GM19035 (cell line): ENCODE measurements at regions not wholly inside any gene's neighbourhood (a gene's known extent, or its start where the extent isn't known, plus 50 kb on each side); places are given as distances from the start of the nearest gene placed in this dataset.

ENCODE experiments used
- ATAC-seq: cut with Tn5 transposase; IDR thresholded peaks from one replicate; pipeline ENCODE4 v1.9.1; 2021; ENCODE audit not compliant: unreplicated experiment

DNA sequence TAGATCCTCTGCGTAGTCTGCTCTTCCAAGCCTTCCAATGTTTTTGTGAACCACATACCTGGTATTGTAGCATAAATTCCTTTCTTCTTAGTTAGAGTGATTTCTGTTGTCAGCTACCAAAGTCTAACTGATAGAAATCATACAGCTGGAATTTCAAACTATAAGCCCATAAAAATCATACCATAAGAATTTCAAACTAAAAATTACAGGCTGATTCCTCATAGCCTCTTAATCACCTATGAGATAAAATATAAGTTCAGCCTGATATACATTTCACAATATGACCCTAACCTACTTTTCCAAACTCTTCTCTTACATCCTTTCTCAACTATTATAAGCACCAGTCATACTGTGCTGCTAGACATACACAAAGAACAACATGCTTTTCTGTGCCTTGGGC lies 64.8 kb downstream of the PTHLH start:
- ATAC-seq, result no peak

DNA sequence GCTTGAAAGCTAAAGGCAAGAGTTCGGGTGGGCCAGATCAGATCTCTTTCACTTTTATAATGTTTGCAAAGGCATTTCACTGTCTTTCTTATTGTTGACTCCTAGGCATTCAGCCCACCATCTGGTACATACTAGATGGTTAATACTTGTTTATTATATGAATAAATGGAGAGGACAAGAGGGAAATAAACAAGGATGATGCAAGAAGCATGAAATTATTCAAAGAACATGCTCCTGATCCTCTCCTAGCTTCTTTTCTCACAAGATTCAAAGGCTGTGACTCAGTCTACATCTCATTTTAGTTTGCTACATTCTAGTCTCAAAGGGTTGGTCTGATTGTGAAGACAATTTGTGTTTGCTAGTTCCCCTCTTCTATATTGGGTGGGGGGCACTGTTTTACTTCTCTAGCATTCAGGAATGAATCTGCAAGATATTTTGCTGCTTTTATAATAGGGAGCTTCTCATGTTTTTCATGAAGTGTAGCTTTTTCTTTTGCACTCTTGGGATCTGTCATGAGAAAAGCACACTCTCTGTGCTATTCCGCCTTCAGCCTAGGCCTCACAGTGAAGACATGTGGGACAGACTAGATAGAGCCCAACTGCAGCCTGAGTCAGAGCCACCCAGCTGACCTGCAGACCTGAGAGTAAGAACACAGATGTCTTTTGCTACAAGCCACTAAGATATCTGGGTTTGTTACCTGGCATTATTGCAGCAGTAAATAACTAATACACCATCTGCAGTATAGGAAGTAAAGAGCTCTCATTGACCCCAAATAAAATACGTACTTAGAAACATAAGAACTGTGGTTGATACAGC lies 65.7 kb downstream of the PTHLH start:
- no peak for ATAC-seq

DNA sequence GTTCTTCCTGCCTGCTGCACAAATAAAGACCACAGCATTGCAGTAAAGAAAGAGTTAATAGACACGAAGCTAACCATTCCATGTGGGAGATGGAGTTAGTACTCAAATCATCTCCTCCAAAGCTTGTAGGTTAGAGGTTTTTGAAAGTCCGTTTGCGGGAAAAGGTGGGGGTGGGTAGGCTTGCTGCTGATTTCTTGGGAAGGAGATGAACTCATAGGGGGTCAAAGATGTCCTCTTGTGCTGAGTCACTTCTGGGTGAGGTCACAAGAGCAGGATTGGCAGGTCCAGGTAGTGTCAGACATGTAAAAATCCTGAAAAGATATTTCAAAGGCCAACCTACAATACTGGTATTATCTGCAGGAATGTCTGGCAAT lies 66.4 kb downstream of the PTHLH start:
- no peak for ATAC-seq

DNA sequence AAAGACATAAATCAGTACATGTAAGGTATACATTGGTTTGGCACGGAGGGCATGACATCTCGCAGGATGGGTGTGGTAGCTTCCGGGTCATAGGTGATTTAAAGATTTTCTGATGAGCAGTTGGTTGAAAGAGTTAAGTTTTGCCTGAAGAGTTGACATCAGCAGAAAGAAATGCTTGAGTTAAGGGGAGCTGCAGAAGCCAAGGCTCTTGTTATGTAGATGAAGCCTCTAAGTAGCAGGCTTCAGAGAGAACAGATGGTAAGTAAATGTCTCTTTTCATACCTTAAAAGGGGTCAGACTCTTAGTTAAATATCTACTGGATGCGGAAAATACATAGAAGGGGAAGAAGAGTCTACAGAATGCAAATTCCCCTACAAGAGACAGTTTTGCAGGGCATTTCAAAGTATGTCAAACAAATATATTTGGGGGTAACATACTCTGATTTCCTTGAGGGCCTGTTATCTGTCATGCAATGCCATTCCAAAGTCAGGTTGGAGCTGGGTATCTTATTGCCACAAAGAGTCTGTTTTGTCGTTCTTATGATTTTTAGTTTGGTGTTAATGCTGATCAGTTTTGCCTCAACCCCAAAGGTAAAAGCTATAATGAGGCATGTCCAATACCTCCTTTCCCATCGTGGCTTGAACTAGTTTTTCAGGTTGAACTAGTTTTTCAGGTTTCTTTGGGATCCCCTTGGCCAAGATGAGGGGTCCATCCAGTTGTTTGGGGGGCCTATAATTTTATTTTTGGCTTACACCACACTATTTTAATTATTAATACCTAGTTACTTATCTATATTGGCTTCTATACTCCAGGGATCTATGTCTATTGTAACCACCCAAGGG lies 67.0 kb downstream of the PTHLH start:
- ATAC-seq, result no peak

DNA sequence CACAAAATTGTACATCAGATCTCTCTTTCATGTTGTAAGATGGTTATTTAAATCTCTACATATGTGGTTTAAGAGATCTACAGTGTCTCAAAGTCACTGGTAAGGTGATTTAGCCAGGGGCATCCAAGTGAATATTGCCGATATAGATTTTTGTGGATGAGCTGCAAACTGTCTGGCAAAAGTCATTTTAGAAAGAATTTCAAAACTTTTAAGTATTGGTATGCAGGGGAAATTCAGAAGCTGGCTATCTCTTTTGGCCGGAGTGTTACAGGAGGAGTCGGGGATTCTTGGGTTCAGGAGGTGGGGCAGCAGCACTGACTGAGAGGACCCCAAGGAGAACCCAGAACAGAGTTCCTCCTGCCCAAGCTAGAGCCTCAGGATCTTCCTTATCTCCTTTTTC lies 69.9 kb downstream of the PTHLH start:
- ATAC-seq, result no peak

DNA sequence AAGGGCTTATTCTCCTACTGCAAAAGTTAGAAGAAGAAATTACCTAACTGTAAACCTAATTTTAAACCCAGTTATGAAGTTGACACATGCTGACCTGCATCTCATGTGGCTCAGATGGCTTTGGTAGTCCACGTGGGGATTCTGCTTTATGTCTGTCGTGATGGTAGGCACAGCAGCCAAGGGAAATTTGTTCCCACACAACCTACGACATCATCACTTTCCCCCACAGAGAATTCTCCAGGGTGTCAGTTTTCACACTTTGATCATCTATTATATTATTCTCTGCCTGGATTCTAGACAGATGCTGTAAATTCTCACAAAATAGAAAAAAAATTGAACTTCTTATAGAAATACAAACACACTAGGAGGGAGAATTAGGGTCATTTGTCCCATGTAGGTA lies 70.6 kb downstream of the PTHLH start:
- no peak for ATAC-seq

DNA sequence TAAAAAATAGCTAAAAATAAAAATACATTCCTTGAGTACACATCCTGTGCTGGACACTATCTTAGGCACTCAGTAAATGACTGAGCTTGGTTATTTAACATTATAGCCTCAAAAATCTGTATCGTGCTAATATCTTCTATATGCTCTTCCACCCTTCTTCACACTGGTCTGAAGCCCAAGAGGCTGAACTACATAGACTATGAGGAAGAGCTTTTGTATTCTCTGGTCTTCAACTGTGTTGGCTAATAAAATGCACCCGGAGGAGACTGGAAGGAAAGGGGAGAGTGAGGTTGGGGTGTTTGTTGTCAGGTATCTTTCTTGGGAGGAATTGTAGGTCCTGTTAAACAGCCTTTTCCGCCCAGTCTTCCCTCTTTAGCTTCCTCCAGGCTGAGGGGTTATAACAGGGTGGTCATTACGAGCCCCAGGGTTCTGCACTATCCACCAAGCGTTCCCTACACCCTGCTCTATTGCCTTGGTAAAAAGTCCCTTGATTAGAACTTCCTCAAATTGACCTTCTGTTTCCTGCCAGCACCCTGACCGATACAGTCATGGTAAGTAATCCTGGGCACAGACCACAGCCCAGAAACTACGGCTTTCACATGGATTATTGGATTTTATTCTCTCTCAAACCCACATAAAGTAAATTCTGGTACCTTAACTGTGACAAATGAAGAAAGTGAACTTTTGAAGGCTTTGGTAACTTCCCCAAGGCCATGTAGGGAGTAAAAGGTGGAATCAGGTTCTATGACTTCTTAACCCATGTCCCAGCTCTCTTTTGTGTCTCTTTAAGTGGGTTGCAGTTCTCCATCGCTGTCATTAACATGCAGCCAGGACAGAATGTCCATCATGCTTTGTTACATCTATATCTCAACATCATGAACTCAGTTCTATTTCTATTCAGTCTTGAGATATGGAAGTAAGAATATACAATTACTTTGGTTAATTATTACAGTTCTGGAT lies 71.3 kb downstream of the PTHLH start:
- ATAC-seq, result no peak

DNA sequence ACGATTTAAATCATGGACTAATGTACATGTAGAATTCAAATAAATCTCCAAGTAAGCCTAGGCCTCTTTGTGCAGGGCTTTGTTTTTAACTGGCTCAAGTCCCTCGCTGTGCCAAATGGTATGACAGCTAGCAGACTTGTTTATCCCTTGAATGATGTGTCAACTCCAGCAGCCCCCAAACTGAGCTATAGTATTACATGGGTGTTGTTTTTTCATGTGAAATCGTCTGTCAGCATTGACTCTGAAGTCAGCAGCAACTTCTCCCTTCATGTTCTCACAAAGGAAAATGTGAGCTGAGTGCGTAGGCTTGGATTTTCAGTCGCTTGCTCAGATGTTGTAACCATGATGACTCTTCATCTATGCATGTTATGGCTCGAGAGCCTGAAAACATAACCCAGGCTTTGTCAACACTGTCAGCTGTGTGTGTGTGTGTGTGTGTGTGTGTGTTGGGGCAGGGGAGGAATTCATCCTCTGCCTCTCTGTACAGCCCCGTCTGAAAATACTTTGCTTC lies 73.3 kb downstream of the PTHLH start:
- ATAC-seq, result no peak

DNA sequence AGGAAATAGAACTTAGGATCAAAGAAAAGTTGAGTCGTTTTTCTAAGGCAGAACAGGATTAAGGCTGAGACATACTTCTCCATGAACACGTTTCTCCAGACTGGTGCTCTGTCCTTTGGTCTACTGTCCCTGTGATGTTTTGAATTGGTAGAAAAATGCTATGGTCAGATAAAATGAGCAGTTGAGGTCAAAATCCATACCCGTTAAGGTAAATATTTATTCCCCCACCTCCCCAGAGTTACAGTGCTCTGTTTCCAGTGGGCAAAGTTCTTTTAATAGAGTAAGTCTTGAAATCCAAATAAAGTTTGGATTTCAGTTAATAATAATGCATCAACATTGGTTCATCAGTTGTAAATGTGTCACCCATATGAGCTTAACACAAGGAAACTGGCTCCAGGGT lies 74.5 kb downstream of the PTHLH start:
- no peak for ATAC-seq

DNA sequence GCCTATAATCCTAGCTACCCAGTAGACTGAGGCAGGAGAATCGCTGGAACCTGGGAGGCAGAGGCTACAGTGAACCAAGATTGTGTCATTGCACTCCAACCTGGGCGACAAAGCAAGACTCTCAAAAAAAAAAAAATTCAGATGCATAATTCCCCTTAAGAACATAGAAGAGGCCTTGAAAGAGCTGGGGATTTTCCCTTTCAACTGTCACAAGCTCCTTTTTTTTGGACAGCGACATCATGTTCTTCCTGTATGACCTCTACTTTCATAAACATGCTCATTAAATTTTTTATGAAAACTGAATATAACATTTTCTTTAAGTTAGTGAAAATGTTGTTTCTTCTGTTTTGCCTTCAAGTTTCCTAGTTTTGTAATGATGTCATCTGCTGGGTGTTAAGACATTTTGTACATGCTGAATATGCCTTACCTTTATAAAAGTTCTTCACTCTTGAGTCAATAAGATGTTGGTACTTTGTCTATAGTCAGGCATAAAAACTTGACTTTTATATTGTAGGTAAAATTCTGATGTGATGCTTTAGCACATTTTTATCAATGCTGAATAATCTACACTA lies 76.0 kb downstream of the PTHLH start:
- no peak for ATAC-seq

DNA sequence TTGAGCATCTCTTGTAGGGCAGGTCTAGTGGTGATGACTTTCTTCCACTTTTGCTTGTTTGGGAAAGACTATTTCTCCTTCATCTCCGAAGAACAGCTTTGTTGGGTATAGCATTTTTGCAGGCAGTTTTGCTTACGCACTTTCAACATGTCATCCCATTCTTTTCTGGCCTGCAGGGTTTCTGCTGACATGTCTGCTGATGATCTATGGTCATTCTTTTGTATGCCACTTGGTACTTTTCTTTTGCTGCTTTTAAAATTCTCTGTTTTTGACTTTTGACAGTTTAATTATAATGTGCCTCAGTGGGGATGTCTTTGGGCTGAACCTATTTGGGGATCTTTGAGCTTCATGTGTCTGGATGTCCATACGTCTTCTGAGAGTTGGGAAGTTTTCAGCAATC lies 78.2 kb downstream of the PTHLH start:
- ATAC-seq, result no peak

DNA sequence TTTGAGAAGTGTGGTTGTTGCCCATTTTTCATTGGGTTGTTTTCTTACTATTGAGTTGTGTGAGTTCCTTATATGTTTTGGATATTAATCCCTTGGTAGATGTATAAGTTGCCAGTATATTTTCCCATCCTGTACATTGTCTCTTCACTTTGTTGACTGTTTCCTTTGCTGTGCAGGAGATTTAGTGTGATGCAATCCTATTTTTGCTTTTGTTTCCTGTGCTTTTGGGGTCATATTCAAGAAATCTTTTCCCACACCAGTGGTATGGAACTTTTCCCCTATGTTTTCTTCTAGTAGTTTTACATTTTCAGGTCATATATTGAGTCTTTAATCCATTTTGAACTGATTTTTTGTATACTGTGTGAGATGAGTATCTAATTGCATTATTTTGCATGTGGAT lies 92.8 kb downstream of the PTHLH start:
- no peak for ATAC-seq

DNA sequence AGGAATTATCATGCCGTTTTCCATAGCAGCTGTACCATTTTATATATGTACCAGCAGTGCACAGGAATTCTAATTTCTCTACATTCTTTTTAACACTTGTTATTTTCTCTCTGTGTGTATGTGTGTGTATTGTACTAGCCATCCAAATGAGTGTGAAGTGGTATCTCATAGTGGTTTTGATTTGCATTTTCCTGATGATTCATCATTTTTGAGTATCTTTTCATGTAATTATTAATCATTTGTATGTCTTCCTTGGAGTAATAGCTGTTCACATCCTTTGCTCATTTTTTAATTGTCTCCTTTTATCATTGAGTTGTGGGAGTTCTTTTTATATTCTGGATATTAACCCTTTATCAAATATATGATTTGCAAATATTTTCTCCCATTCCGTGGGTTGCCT lies 95.6 kb upstream of the MANSC4 start:
- ATAC-seq, result no peak

DNA sequence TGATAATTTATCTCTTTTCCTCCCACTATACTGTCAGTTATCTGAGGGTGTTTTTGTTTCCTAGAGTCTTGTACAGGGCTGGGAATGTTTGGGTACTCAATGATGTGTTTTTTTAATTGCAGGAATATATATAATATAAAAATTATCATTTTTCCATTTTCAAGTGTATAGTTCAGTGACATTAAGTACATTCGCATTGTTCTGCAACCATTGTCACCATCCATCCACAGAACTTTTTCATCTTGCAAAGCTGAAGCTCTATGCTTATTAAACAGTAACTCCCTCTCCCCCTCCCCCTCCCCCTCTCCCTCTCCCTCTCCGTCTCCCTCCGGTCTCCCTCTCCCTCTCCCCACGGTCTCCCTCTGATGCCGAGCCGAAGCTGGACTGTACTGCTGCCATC lies 93.0 kb upstream of the MANSC4 start:
- no peak for ATAC-seq

DNA sequence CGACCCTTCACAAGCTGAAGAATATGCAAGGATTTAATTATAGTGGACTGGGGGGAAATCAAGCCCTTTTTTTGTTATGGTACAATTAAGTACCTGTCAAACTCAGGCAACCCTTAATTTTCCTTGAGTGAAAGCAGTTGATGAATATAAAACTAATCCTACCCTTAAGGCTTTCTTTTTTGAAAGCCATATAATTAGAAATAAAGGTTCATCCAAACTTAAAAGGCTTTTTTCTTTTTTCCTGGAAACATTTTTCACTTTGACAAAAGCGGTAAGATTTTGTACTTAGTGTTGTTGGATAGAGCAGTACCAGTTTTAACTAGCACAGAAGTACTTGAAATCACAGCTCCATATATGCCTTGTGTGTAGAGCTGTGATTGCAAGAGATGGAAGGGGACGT lies 91.9 kb upstream of the MANSC4 start:
- no peak for ATAC-seq

DNA sequence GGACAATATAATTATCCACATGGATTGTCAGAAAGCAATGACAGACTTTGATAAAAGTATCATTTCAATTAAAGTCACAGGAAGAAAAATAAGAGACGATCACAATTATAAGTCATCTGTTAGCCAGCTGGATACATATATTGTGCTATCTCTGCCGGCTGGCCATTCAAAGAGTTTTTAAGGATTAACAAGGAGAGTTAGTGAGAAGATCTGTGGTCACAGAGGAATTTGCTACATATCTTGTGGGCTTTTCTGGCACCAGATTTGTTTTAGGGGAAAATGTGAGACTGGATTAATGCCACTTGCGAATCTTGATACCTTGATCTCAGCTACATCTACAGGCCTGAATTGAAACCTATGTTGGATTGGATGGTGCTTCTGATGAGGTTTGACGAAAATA lies 90.9 kb upstream of the MANSC4 start:
- ATAC-seq, result no peak

DNA sequence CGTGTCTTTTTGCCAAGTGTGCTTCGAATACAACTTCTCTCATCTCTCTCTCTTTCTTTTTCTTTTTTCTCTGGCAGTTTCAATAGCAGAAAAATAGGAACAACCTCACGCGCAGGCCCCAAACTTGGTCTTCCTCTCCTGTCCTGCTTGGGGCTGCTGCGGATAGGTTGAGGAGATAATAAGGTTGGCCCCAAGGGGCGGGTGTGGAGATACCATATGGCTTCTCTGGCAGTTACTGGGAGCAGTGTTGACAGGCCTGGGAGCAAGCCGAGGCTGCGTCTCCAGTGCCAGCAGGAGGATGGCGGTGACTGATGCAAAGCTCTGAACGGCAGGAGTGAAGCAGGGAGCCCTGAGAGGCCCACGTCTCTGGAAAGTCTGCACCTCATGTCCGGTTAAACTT lies 89.5 kb upstream of the MANSC4 start:
- no peak for ATAC-seq

DNA sequence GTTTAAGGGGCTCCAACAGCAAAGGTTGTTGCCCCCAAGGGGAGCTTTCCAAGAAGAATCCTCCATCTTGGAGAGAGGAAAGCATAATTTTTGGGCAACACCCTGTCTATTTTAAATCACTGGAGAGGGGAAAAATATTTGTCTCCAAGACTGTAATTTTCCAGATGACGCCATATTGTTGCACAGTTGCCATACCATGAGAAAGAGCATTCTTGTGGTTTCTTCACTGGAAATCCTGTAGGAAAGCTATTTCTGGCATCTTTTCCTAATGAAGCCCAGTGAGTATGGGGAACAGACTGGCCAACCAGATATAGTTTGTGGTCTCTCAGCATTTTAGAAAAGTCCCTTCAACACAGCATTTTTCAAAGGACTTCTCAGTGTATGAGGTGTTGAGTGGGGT lies 88.1 kb upstream of the MANSC4 start:
- no peak for ATAC-seq

DNA sequence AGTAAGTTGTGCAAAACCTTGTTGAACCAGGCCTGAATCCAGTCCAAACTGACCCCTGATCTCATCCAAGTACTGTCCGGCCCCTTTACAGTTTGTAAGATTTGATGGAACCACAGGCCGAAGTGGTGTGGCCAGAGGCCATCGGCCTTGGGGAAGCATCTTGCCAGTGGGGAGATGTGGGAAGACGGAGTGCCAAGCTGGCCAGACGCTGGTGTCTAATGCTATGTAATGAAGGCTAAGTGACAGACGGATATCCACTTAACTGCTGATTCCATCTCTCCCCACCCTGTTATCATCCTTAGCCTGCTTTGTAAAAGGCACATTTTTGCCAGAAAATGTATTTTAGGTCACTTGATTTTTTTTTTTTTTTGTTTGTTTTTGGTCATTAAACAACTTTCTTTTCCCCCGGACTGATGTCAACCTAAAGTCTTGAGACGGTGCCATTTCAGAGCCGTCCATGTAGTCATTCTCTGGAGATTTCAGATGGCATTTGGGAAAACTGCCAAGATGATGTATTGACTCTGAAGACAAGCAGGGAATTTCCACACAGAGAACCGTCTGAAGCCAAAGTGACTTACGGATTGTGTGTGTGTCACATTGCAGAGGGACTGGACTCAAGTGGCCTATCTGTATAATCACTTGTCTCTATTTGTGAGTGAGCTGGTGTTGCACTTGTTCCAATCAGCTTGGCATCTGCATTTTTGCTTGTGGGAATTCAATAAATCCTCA lies 86.5 kb upstream of the MANSC4 start:
- no peak for ATAC-seq

DNA sequence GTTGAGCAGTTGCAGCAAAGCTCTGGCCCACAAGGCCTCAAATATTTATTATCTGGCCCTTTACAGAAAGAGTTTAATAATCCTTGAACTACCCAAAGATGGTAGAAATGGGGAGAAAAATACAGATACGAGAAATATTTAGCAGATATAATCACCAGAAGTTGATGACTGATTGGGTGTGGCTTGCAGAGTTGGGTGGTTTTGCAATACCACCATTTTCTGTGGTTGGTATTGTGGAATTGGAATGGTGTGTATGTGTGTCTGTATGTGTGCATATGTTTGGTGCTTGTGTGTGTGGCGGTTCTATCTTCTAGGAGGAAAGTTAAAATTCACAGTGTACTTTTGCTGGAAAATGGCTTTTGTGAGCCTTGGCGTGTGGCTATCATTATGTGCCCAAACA lies 85.4 kb upstream of the MANSC4 start:
- no peak for ATAC-seq
